NB4 (cell line): ENCODE measurements at regions not wholly inside any gene's neighbourhood (a gene's known extent, or its start where the extent isn't known, plus 50 kb on each side); places are given as distances from the start of the nearest gene placed in this dataset.

ENCODE experiments used
- CTCF ChIP-seq: IDR thresholded peaks from one replicate; pipeline ENCODE4 v1.5.1; 2012; ENCODE audit warnings: low read depth, low read length
- POLR2A ChIP-seq: IDR thresholded peaks from 2 replicates; pipeline ENCODE4 v1.6.1; 2011; ENCODE audit warnings: mild to moderate bottlenecking; ENCODE audit not compliant: insufficient read length; ENCODE audit errors: extremely low read depth

GRCh38 chr10:130263289-130263688 is 127.1 kb downstream of the GLRX3 start:
- TF ChIP-seq CTCF (no peak), POLR2A (no peak)
